ENCODE measurements at regions not wholly inside any gene's neighbourhood (a gene's known extent, or its start where the extent isn't known, plus 50 kb on each side); places are given as distances from the start of the nearest gene placed in this dataset.

- peaks cover 8% of the 10 kb centered on the region for H3K9me3 Mint-ChIP-seq
- H3K27me3 Mint-ChIP-seq = no peaks in the 10 kb centered on the region
- DNase-seq (ENCODE audit: extremely low spot score, unreplicated experiment) = no peak
- peaks cover 3% of the 10 kb centered on the region for H3K36me3 Mint-ChIP-seq
- H3K4me3 Mint-ChIP-seq = no peak overlapping the region
- H3K27ac Mint-ChIP-seq = no peak overlapping the region
- H3K4me1 Mint-ChIP-seq (ENCODE audit: unreplicated experiment) = peaks cover 28% of the 10 kb centered on the region
- TF ChIP-seq CTCF (conservative IDR thresholded peaks at IDR 0.05) = no peak
Measured at GRCh38 chr5:143685246-143685815, 126.6 kb upstream of the HMHB1 start.

GRCh38 chr5:143683459-143683858, 128.5 kb upstream of the HMHB1 start:
- Mint-ChIP-seq H3K27me3 (no peaks in the 10 kb centered on the region), H3K36me3 (no peaks in the 10 kb centered on the region), H3K4me1 (ENCODE audit: unreplicated experiment) (peaks cover 28% of the 10 kb centered on the region), H3K4me3 (no peak overlapping the region), H3K9me3 (peaks cover 5% of the 10 kb centered on the region), H3K27ac (no peak overlapping the region)
- DNase-seq (ENCODE audit: extremely low spot score, unreplicated experiment) = no peak
- no peak for TF ChIP-seq CTCF (conservative IDR thresholded peaks at IDR 0.05)

DNA sequence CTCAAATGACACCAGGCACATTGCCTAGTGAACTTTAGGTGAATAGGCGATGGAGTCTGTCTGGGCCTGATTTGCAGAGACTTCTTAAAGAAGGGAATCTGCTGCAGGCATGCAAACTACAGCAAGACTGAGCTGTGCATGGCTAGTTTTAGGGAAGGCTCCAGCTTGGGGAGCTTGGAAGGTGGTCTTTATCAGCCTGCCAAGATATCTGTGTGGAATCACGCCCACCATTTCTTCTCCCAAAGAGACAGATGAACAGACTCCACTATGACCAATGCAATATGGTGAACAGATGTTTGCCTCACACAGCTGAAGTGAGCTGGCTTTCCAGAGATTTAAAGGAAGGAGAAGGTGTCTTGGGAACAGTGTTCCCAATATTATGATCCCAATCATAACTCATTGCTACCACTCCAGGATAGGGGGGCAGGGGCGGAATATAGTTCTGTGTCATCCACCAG, 129.0 kb upstream of the HMHB1 start:
- Mint-ChIP-seq H3K36me3 (no peaks in the 10 kb centered on the region), H3K9me3 (peaks cover 5% of the 10 kb centered on the region), H3K27ac (no peak overlapping the region), H3K4me1 (ENCODE audit: unreplicated experiment) (peaks cover 28% of the 10 kb centered on the region), H3K4me3 (no peak overlapping the region), H3K27me3 (no peaks in the 10 kb centered on the region)
- no peak for DNase-seq (ENCODE audit: extremely low spot score, unreplicated experiment)
- TF ChIP-seq CTCF (conservative IDR thresholded peaks at IDR 0.05) = no peak

DNA sequence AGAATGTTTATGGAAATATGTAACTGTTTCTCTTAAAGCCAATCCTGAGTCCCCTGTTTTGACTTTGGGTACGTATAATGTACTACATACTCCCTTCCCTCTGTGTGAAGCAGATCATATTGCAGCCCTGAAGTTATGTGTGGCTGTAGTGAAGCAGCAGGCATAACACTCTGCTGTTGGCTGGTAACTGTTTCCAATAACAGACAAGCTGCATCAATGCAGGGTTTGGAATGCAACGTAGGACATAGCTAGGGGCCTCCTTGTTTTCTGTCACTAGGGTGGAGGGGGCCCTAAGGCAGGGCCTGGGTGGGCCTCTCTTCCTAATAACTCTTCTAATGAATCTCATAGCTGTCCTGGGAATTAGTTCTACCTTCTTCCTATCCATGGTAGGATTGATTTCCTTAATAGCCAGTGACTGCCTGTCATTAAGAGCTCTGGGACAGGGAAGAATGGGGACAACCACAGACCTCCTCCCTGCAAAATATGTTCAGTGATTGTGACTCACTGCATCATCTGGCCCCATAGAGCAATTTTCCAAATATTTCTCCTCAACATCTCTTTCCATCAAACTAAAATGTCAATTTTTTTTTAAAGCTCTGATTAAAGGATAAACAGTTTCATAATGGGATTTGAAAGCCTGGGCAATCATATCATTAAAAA, 129.6 kb upstream of the HMHB1 start:
- peaks cover 5% of the 10 kb centered on the region for H3K9me3 Mint-ChIP-seq
- H3K4me1 Mint-ChIP-seq (ENCODE audit: unreplicated experiment) = peaks cover 28% of the 10 kb centered on the region
- H3K36me3 Mint-ChIP-seq = no peaks in the 10 kb centered on the region
- no peak overlapping the region for H3K4me3 Mint-ChIP-seq
- no peak for TF ChIP-seq CTCF (conservative IDR thresholded peaks at IDR 0.05)
- no peaks in the 10 kb centered on the region for H3K27me3 Mint-ChIP-seq
- peak overlapping the region; percentile 37 for H3K27ac Mint-ChIP-seq
- DNase-seq (ENCODE audit: extremely low spot score, unreplicated experiment) = no peak

- Mint-ChIP-seq H3K4me3 (peak overlapping the region; percentile 24), H3K4me1 (ENCODE audit: unreplicated experiment) (peaks cover 28% of the 10 kb centered on the region), H3K27me3 (no peaks in the 10 kb centered on the region), H3K36me3 (no peaks in the 10 kb centered on the region), H3K9me3 (peaks cover 5% of the 10 kb centered on the region), H3K27ac (peak overlapping the region; percentile 49)
- TF ChIP-seq CTCF (conservative IDR thresholded peaks at IDR 0.05) = no peak
- DNase-seq (ENCODE audit: extremely low spot score, unreplicated experiment) = no peak
Measured at GRCh38 chr5:143680672-143681259, 131.2 kb upstream of the HMHB1 start.

Measured in type B pancreatic cell (in vitro differentiated cells).